HepG2 (cell line): ENCODE measurements at regions not wholly inside any gene's neighbourhood (a gene's known extent, or its start where the extent isn't known, plus 50 kb on each side); places are given as distances from the start of the nearest gene placed in this dataset.
A peak's percentile ranks its signal among the peaks of the same experiment; 100 is the strongest.

Experiments
- ATAC-seq: fragments of 200-7000 bp; cut with Tn5 transposase; 3 replicates; pipeline ENCODE4 v1.9.1; 2020; ENCODE audit warnings: mild to moderate bottlenecking, moderate library complexity
- BruUV-seq: library from RNA; stranded (reverse); fragments of 400-500 nt; replicated peaks from 2 replicates; lab custom pipeline; 2021; lab: Mats Ljungman, UMichigan
- CTCF ChIA-PET: fragments of 300-600 bp; formaldehyde crosslinking; extraction: SDS; loops from one replicate; lab custom pipeline; 2021; ENCODE audit warnings: low total read pairs, inconsistent platforms, low intra/inter-chr PET ratio; lab: Yijun Ruan, JAX
- POLR2A ChIA-PET: fragments of 350-600 bp; sonication (Branson Sonifier 250); formaldehyde crosslinking; loops from one replicate; lab custom pipeline; 2020; ENCODE audit warnings: antibody characterized with exemption, inconsistent platforms; lab: Yijun Ruan, JAX
- DNase-seq: peaks from one replicate; pipeline ENCODE4 v3.0.0-alpha.2; 2015; ENCODE audit warnings: low spot score
- FAIRE-seq: peaks from 3 replicates; lab custom pipeline; 2011; peaks lifted over from hg19 to GRCh38; lab: Jason Lieb, UNC
- H2AFZ ChIP-seq: one replicate; pipeline ENCODE4 v1.6.1; 2011; ENCODE audit warnings: low read length, inconsistent platforms
- H3K27ac ChIP-seq: fragments of 300-600 bp; 3 replicates; pipeline ENCODE4 v1.8.0; 2011; ENCODE audit warnings: mixed run types, mild to moderate bottlenecking, mixed read lengths, low read length, inconsistent platforms; ENCODE audit not compliant: insufficient read depth; ENCODE audit errors: extremely low read length
- H3K27me3 ChIP-seq, 2 experiments: fragments of 200-600 bp in 1 of 2; 2 replicates in 1 of 2; 3 replicates in 1 of 2; pipeline versions ENCODE4 v1.6.0 to v1.8.0; 2011; ENCODE audit warnings: low read length in 2 of 2, mild to moderate bottlenecking in 2 of 2, moderate library complexity in 2 of 2, inconsistent platforms in 1 of 2; ENCODE audit not compliant: insufficient read depth in 2 of 2, control insufficient read depth in 1 of 2
- H3K36me3 ChIP-seq, 2 experiments: fragments of 200-600 bp in 1 of 2; replicated peaks in 1 of 2; 2 replicates in 1 of 2; 3 replicates in 1 of 2; pipeline versions ENCODE4 v1.5.1 to v1.8.0; 2011; ENCODE audit warnings: low read length in 2 of 2, inconsistent platforms in 1 of 2; ENCODE audit not compliant: insufficient read depth in 2 of 2, control insufficient read depth in 1 of 2
- H3K4me1 ChIP-seq: 2 replicates; pipeline ENCODE4 v1.5.1; 2012; ENCODE audit warnings: low read length, inconsistent platforms; ENCODE audit not compliant: insufficient read depth
- H3K4me2 ChIP-seq: 2 replicates; pipeline ENCODE4 v1.6.0; 2011; ENCODE audit warnings: low read depth, low read length, inconsistent platforms
- H3K4me3 ChIP-seq, 3 experiments: fragments of 200-600 bp in 1 of 3; sonication (generic), shearing (Covaris generic) in 1 of 3; replicated peaks in 1 of 3; 2 replicates each; pipeline ENCODE4 v1.5.1; 2011 to 2016; ENCODE audit warnings: low read length in 3 of 3, inconsistent platforms in 2 of 3, low read depth in 2 of 3, mild to moderate bottlenecking in 2 of 3, control low read depth in 1 of 3, mixed read lengths in 1 of 3; ENCODE audit not compliant: insufficient read depth in 1 of 3
- H3K79me2 ChIP-seq: one replicate; pipeline ENCODE4 v1.6.1; 2011; ENCODE audit warnings: low read length, inconsistent platforms; ENCODE audit not compliant: insufficient read depth
- H3K9ac ChIP-seq: 2 replicates; pipeline ENCODE4 v1.6.0; 2011; ENCODE audit warnings: mild to moderate bottlenecking, low read depth, low read length, inconsistent platforms; ENCODE audit not compliant: insufficient read depth
- H3K9me3 ChIP-seq: 2 replicates; pipeline ENCODE4 v1.5.1; 2012; ENCODE audit warnings: mild to moderate bottlenecking, low read length
- H4K20me1 ChIP-seq: 2 replicates; pipeline ENCODE4 v1.6.0; 2011; ENCODE audit warnings: inconsistent platforms, mild to moderate bottlenecking, low read length, moderate library complexity; ENCODE audit not compliant: insufficient read depth
- FOXA1 ChIP-seq, 2 experiments: fragments of 450-650 bp in 1 of 2; sonication (generic) in 1 of 2; formaldehyde crosslinking in 1 of 2; IDR thresholded peaks; 2 replicates each; pipeline versions ENCODE4 v1.4.0 to v1.6.1; 2016 to 2020; ENCODE audit warnings: missing genetic modification reagents in 1 of 2
- JDP2 ChIP-seq: sonication (generic); formaldehyde crosslinking; IDR thresholded peaks from 2 replicates; pipeline ENCODE4 v1.8.1; 2022; ENCODE audit warnings: missing genetic modification reagents, borderline replicate concordance
- MXD4 ChIP-seq: IDR thresholded peaks from 2 replicates; pipeline ENCODE4 v1.6.1; 2016; ENCODE audit warnings: mild to moderate bottlenecking, missing biosample characterization, missing genetic modification reagents
- NFE2 ChIP-seq: sonication (generic); formaldehyde crosslinking; IDR thresholded peaks from 2 replicates; pipeline ENCODE4 v1.4.0; 2020; ENCODE audit warnings: missing genetic modification reagents
- STAG1 ChIP-seq: sonication (generic); formaldehyde crosslinking; IDR thresholded peaks from 2 replicates; pipeline ENCODE4 v1.4.0; 2020; ENCODE audit warnings: missing genetic modification reagents
- ZNF232 ChIP-seq: sonication (generic); formaldehyde crosslinking; IDR thresholded peaks from 2 replicates; pipeline ENCODE4 v1.4.0; 2020; ENCODE audit warnings: missing genetic modification reagents, borderline replicate concordance
- ZNF737 ChIP-seq: sonication (generic); formaldehyde crosslinking; IDR thresholded peaks from 2 replicates; pipeline ENCODE4 v1.5.0; 2020; ENCODE audit warnings: missing genetic modification reagents, mild to moderate bottlenecking, borderline replicate concordance
- WGBS: methylation state at CpG from one replicate; pipeline ENCODE4 v1.1.6; 2017; ENCODE audit warnings: low lambda C conversion rate; 5-methylcytosine and 5-hydroxymethylcytosine counted together
- in situ Hi-C: cut with HindIII; loops from 2 replicates; pipeline ENCODE4 v1.10.0; 2017; ENCODE audit warnings: low pct_unique_long_range_greater_than_20kb; ENCODE audit not compliant: extremely low pct_ligation_motif_present
- intact Hi-C: fragments of 100-400 bp; cut with micrococcal nuclease; formaldehyde crosslinking; loops from one replicate; pipeline ENCODE4 v1.10.0; 2022; ENCODE audit not compliant: unreplicated experiment
- TF ChIP-seq, protein P1 (sequence below): sonication (generic); formaldehyde crosslinking; IDR thresholded peaks from 2 replicates; pipeline ENCODE4 v1.4.0; 2020; ENCODE audit warnings: missing genetic modification reagents

DNA sequence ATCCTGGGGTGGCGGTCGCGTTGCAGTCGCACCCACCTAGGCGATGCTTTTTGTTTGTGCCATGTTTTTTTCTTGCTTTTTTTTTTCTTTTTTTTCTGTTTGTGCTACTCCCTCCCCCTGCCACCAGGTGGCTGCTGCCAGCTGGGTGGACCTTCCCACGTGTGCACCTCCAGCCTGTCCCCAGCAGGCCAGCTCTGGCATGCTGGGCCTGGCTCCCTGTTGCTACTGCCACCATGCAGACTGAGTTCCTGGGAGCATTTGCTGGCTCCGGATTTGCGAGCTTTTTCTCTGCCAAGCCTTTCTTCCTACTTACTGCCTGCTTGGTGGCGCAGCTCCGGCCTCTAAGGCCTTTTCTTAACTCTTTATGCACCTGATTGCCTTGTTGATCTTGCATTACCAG, 161.2 kb upstream of the WDFY3 start (continued):
- no peak for TF ChIP-seq ZNF232 (CRISPR knock-in tag)
- no peak for TF ChIP-seq JDP2 (CRISPR knock-in tag)
- TF ChIP-seq, protein P1, sequence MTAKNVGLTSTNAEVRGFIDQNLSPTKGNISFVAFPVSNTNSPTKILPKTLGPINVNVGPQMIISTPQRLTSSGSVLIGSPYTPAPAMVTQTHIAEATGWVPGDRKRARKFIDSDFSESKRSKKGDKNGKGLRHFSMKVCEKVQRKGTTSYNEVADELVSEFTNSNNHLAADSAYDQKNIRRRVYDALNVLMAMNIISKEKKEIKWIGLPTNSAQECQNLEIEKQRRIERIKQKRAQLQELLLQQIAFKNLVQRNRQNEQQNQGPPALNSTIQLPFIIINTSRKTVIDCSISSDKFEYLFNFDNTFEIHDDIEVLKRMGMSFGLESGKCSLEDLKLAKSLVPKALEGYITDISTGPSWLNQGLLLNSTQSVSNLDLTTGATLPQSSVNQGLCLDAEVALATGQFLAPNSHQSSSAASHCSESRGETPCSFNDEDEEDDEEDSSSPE (CRISPR knock-in tag): no peak
- no peak for TF ChIP-seq FOXA1 (IDR thresholded peaks at IDR 0.05)
- TF ChIP-seq FOXA1 (CRISPR knock-in tag; IDR thresholded peaks at IDR 0.05): no peak
- TF ChIP-seq STAG1 (CRISPR knock-in tag): 0 out of 2 replicates have a peak, but pooled peaks have one; percentile 4
- no peak for TF ChIP-seq ZNF737 (CRISPR knock-in tag)

- intact Hi-C loops (no loop called here), in situ Hi-C loops (loop anchor here (25.0 kb wide), 1 partner anchor 609 kb away; no protein-coding TSS in a partner anchor)
- 0 out of 2 replicates have a peak, but pooled peaks cover 10% of the 10 kb centered on the region for H3K4me1 ChIP-seq
- H3K4me3 ChIP-seq: no peak overlapping the region
- no peaks in the 10 kb centered on the region for H3K27me3 ChIP-seq
- peak; percentile 24; the same call in 1 of the 3 replicates for ATAC-seq
- no peaks in the 10 kb centered on the region for H3K79me2 ChIP-seq
- 0 out of 2 replicates have a peak, but pooled peaks cover 8% of the 10 kb centered on the region for H3K9me3 ChIP-seq
- no peaks in the 10 kb centered on the region for H3K36me3 ChIP-seq
- H3K27ac ChIP-seq: no peak overlapping the region
- POLR2A ChIA-PET: no interaction called here
- no peak for FAIRE-seq
- H3K4me2 ChIP-seq: no peak overlapping the region
- 49% methylated on average over 18 of the region's 18 CpGs for WGBS
- no peak overlapping the region for H2AFZ ChIP-seq
- CTCF ChIA-PET: interaction anchor here (1.2 kb wide), 1 partner anchor 242 kb away, joined by 3 read pairs; no protein-coding TSS in a partner anchor
- no peak for DNase-seq
- TF ChIP-seq NFE2 (no peak), MXD4 (CRISPR knock-in tag) (no peak)
- no TSS peak for BruUV-seq
- H4K20me1 ChIP-seq: no peaks in the 10 kb centered on the region
- no peak overlapping the region for H3K9ac ChIP-seq
These were observed 162.0 kb upstream of the WDFY3 start for GRCh38 chr4:85128246-85129204.
